Natural killer cell treated with Interleukin-12 subunit alpha and Interleukin-12 subunit beta and Interleukin-15 and Interleukin-18, amount 100 ng/mL, for 72 hours (primary cell): ENCODE measurements at regions not wholly inside any gene's neighbourhood (a gene's known extent, or its start where the extent isn't known, plus 50 kb on each side); places are given as distances from the start of the nearest gene placed in this dataset.
"Not testable (repeated sequence)": the region's sequence is repeated elsewhere in the genome, so short reads cannot be mapped to it uniquely, and the experiment has no call there.

ENCODE experiments used
- ATAC-seq, 2 donors: fragments of 150-1000 bp; cut with Tn5 transposase in 1 of 2; sonication (Bioruptor Pico), chemical (Tn5 transposase) in 1 of 2; 2 replicates each; pipeline ENCODE4 v1.10.0; 2021
- DNase-seq: peaks from one replicate; pipeline ENCODE4 v3.0.0; 2022; ENCODE audit warnings: low spot score
- H3K27ac Mint-ChIP-seq, 2 donors: 1 replicate in 1 of 2; 2 replicates in 1 of 2; pipeline ENCODE4 v1.8.0; 2022; ENCODE audit warnings: mixed read lengths in 2 of 2, mild to moderate bottlenecking in 1 of 2, moderate library complexity in 1 of 2
- H3K27me3 Mint-ChIP-seq, 2 donors: 1 replicate in 1 of 2; 2 replicates in 1 of 2; pipeline ENCODE4 v1.8.0; 2022; ENCODE audit warnings: mixed read lengths in 2 of 2
- H3K36me3 Mint-ChIP-seq: one replicate; pipeline ENCODE4 v1.8.0; 2022; ENCODE audit warnings: mixed read lengths
- H3K4me1 Mint-ChIP-seq, 2 donors: 1 replicate in 1 of 2; 2 replicates in 1 of 2; pipeline ENCODE4 v1.8.0; 2022; ENCODE audit warnings: low read depth in 2 of 2, mixed read lengths in 2 of 2, mild to moderate bottlenecking in 1 of 2
- H3K4me3 Mint-ChIP-seq: one replicate; pipeline ENCODE4 v1.8.0; 2022; ENCODE audit warnings: mixed read lengths
- H3K9me3 Mint-ChIP-seq: 2 replicates; pipeline ENCODE4 v1.8.0; 2022; ENCODE audit warnings: mixed read lengths

DNA sequence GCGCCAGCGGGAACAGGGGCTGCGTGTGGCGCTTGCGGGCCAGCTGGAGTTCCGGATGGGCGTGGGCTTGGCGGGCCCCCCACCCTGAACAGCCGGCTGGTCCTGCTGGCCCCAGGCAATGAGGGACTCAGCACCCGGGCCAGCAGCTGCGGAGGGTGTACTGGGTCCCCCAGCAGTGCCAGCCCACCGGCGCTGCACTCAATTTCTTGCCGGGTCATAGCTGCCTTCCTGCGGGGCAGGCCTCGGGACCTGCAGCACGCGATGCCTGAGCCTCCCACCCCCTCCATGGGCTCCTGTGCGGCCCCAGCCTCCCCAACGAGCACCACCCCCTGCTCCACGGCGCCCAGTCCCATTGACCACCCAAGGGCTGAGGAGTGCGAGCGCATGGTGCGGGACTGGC lies 855.2 kb upstream of the IGFBP7 start:
- H3K36me3 Mint-ChIP-seq, H3K4me3 Mint-ChIP-seq, H3K4me1 Mint-ChIP-seq, H3K27me3 Mint-ChIP-seq, H3K9me3 Mint-ChIP-seq, ATAC-seq, H3K27ac Mint-ChIP-seq, DNase-seq: not testable (repeated sequence)

DNA sequence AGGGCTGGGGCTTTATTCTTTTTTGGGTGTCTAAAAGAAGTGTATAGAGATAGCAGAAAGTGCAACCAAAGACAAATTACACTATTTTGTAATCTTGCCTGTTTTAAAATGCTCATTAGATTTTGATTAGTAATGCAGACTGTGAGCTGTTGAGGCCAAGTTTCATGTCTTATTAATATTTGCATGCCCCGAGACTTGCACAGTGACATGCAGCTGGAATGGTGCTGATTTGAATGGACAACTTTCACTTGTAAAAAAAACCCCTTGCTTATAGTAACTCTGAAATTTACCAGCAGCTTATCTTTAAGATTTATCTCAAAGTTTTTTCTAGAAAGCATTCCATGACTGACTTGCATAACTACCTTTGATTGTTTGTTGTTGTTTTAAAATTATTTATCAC lies 835.1 kb upstream of the IGFBP7 start:
- H3K27me3 Mint-ChIP-seq, result no peaks in the 10 kb centered on the region
- no peaks in the 10 kb centered on the region for H3K36me3 Mint-ChIP-seq
- DNase-seq, result no peak
- no peak for ATAC-seq
- peaks cover 4% of the 10 kb centered on the region for H3K9me3 Mint-ChIP-seq
- no peaks in the 10 kb centered on the region for H3K4me1 Mint-ChIP-seq
- H3K4me3 Mint-ChIP-seq, result no peak overlapping the region
- no peak overlapping the region for H3K27ac Mint-ChIP-seq

GRCh38 chr4:57943682-57944081 lies 833.5 kb upstream of the IGFBP7 start:
- no peaks in the 10 kb centered on the region for H3K36me3 Mint-ChIP-seq
- no peaks in the 10 kb centered on the region for H3K27me3 Mint-ChIP-seq
- no peak for ATAC-seq
- H3K4me1 Mint-ChIP-seq, result no peaks in the 10 kb centered on the region
- no peak for DNase-seq
- no peak overlapping the region for H3K27ac Mint-ChIP-seq
- H3K4me3 Mint-ChIP-seq, result no peak overlapping the region
- peaks cover 4% of the 10 kb centered on the region for H3K9me3 Mint-ChIP-seq

GRCh38 chr4:57937326-57937725 lies 827.1 kb upstream of the IGFBP7 start:
- not testable (repeated sequence) for H3K27ac Mint-ChIP-seq, DNase-seq, H3K27me3 Mint-ChIP-seq, H3K9me3 Mint-ChIP-seq, H3K4me3 Mint-ChIP-seq, H3K4me1 Mint-ChIP-seq, ATAC-seq, H3K36me3 Mint-ChIP-seq

DNA sequence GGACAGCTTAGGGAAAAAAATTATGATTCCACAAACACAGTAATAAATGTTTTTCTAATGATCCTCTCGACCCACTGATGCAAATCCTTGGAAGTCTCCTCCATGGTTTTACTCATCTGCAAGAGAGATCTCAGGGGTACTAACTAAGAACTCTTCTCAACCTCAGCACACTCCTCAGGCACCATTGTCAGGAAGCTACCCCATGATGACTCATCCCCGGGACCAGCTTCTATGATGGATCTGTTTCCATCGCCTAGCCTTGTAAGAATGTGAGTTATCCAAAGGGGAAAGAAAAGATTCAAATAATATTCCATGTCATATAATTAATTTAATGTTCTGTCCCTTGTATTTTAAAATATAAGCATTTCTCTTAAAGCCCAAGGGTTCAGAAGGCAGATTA lies 816.1 kb upstream of the IGFBP7 start:
- no peak overlapping the region for H3K27ac Mint-ChIP-seq
- ATAC-seq (no peak), DNase-seq (no peak)
- no peak overlapping the region for H3K4me3 Mint-ChIP-seq
- no peaks in the 10 kb centered on the region for H3K27me3 Mint-ChIP-seq
- H3K4me1 Mint-ChIP-seq, result no peaks in the 10 kb centered on the region
- peaks cover 4% of the 10 kb centered on the region for H3K9me3 Mint-ChIP-seq
- no peaks in the 10 kb centered on the region for H3K36me3 Mint-ChIP-seq

- Mint-ChIP-seq H3K27ac (no peak overlapping the region), H3K4me1 (no peaks in the 10 kb centered on the region), H3K4me3 (no peak overlapping the region), H3K36me3 (no peaks in the 10 kb centered on the region), H3K27me3 (no peaks in the 10 kb centered on the region), H3K9me3 (peaks cover 3% of the 10 kb centered on the region)
- ATAC-seq, result no peak
- DNase-seq, result no peak
Measured at GRCh38 chr4:57924951-57925350, 814.8 kb upstream of the IGFBP7 start.

DNA sequence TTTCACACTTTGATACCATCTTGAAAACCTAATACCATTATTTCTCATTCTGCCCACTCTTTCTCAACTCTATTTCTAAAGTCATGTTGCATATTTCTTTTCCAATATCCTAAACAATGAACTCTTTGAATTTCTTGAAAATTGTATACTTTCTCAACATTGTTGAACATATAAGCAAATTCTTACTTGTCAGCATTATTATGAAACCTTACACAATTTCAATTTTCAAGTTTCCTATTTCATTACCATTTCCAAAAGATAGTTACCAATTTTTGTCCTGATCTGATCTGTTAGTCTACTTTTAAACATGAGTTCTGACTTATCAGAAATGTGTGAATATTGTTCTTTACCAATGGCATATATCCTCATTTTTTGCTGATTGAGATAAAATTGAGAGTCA lies 806.3 kb upstream of the IGFBP7 start:
- no peaks in the 10 kb centered on the region for H3K4me1 Mint-ChIP-seq
- H3K4me3 Mint-ChIP-seq, result no peak overlapping the region
- no peak for ATAC-seq

GRCh38 chr4:57911203-57911602 lies 801.0 kb upstream of the IGFBP7 start:
- no peaks in the 10 kb centered on the region for H3K27me3 Mint-ChIP-seq
- no peak for ATAC-seq
- no peak overlapping the region for H3K4me3 Mint-ChIP-seq
- H3K36me3 Mint-ChIP-seq, result no peaks in the 10 kb centered on the region
- H3K9me3 Mint-ChIP-seq, result no peaks in the 10 kb centered on the region
- no peak for DNase-seq
- no peaks in the 10 kb centered on the region for H3K4me1 Mint-ChIP-seq
- no peak overlapping the region for H3K27ac Mint-ChIP-seq

More for the DNA sequence above, 806.3 kb upstream of the IGFBP7 start:
- peaks cover 9% of the 10 kb centered on the region for H3K9me3 Mint-ChIP-seq
- no peak overlapping the region for H3K27ac Mint-ChIP-seq
- no peaks in the 10 kb centered on the region for H3K36me3 Mint-ChIP-seq
- no peaks in the 10 kb centered on the region for H3K27me3 Mint-ChIP-seq
- DNase-seq, result no peak

DNA sequence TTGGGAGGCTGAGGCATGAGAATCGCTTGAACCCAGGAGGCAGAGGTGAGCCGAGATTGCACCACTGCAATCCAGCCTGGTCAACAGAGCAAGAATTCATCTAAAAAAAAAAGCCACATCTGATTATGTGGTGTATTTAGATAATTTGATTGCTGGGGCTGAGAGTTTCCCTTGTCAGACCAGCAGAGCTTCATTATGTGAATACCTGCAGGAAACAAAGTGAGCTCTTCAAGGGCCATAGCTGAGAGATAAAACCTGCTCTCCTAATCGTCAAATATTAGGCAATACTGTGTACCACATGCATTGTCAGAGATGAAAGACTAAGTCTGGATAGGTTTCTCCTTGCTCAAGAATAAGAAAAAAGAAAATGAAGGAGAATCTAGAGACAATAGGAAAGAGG lies 800.0 kb upstream of the IGFBP7 start:
- no peak for ATAC-seq
- H3K36me3 Mint-ChIP-seq, result no peaks in the 10 kb centered on the region
- H3K4me1 Mint-ChIP-seq, result no peaks in the 10 kb centered on the region
- H3K27me3 Mint-ChIP-seq, result no peaks in the 10 kb centered on the region
- H3K4me3 Mint-ChIP-seq, result no peak overlapping the region
- H3K27ac Mint-ChIP-seq, result no peak overlapping the region
- no peak for DNase-seq
- H3K9me3 Mint-ChIP-seq, result peaks cover 2% of the 10 kb centered on the region

- no peaks in the 10 kb centered on the region for H3K36me3 Mint-ChIP-seq
- no peak for ATAC-seq
Measured at GRCh38 chr4:57905965-57906364, 795.8 kb upstream of the IGFBP7 start.

GRCh38 chr4:57877047-57877458 lies 766.9 kb upstream of the IGFBP7 start:
- Mint-ChIP-seq H3K27ac (no peak overlapping the region), H3K9me3 (peaks cover 3% of the 10 kb centered on the region), H3K27me3 (no peaks in the 10 kb centered on the region), H3K4me1 (no peaks in the 10 kb centered on the region), H3K4me3 (no peak overlapping the region), H3K36me3 (no peaks in the 10 kb centered on the region)
- ATAC-seq, result no peak
- no peak for DNase-seq

More at GRCh38 chr4:57905965-57906364, 795.8 kb upstream of the IGFBP7 start:
- no peak overlapping the region for H3K27ac Mint-ChIP-seq
- no peak overlapping the region for H3K4me3 Mint-ChIP-seq
- H3K4me1 Mint-ChIP-seq, result no peaks in the 10 kb centered on the region
- no peaks in the 10 kb centered on the region for H3K27me3 Mint-ChIP-seq
- H3K9me3 Mint-ChIP-seq, result peaks cover 6% of the 10 kb centered on the region
- DNase-seq, result no peak

DNA sequence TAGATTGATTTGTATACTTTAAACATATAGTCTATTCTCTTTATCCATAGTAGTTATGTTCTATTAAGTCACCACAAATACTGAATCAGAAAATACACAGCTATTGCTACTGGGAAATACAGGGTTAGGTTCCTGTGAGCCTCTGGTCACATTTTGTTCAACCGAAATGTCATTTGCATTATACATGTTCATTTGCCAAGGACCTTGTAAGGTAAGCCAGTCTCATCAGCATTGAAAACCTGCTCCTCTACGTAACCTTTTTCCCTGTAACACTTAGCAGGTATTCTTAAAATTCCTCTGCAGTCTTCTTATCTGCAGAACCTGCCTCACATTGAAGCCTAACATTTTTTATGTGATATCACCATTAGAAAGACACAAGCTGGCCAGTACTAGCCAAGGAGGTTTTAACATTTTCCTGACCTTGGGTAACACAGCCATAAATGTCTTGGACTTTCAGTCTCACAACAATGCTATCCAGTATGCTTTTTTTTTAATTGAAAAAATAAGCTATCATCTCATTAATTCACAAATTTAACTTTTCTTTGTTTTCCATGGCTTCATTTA lies 765.7 kb upstream of the IGFBP7 start:
- H3K9me3 Mint-ChIP-seq, result peaks cover 3% of the 10 kb centered on the region
- no peaks in the 10 kb centered on the region for H3K36me3 Mint-ChIP-seq
- DNase-seq (no peak), ATAC-seq (no peak)
- no peak overlapping the region for H3K4me3 Mint-ChIP-seq
- H3K4me1 Mint-ChIP-seq, result no peaks in the 10 kb centered on the region
- no peak overlapping the region for H3K27ac Mint-ChIP-seq
- no peaks in the 10 kb centered on the region for H3K27me3 Mint-ChIP-seq

DNA sequence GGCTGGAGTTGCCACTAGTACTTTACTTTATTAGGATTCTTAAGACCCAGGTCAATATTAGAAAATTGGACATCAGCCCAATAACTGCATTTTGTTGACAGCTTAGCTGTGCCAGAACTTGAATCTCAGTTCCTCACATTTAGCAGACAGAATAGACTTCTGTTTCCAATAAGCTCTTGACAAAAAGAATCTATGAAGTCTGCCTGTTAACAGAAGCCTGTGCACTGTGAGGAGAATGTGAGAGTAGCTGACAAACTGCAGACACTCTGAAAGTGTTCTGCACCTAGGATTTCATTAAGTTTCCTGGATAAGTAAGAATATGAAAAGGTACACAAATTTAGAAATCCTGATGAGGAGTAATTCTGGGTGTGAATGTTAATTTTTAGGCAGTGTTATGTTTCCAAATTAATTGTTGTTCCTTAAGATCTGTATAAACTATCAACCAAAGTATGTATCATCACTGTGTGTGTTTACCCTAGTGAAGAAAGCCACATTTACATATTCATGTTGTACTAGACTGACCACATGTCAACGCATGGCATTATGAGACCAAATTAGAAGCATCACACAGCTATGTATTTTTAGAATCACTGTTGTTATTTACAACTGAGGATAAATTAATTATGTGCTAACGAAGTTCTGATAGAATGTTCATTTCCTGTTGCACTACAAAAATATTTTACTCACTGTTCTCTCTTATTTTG lies 756.4 kb upstream of the IGFBP7 start:
- Mint-ChIP-seq H3K4me3 (no peak overlapping the region), H3K4me1 (peaks cover 4 to 8% of the 10 kb centered on the region in 2 donors), H3K27ac (no peak overlapping the region), H3K9me3 (peaks cover 4% of the 10 kb centered on the region), H3K27me3 (no peaks in the 10 kb centered on the region), H3K36me3 (no peaks in the 10 kb centered on the region)
- DNase-seq (no peak), ATAC-seq (no peak)

DNA sequence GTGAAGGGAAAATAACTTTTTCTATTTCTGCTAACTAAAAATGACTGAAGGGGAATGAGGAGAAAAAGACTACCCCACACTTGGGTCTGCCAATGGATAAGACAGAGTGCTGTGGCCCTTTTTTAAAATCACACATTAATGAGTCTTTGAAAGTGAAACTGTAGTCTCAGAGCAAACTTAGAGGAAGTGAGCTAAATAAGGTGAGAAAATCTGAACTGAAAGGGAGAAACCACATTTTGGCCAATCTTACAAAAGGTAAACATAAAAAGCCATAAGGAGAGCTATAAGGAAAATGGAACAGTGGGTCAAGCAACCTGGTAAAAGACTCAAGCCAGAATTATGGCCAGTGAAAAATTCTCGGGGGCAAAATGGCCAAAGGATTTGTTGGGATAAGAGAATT lies 755.1 kb upstream of the IGFBP7 start:
- H3K9me3 Mint-ChIP-seq, result peaks cover 4% of the 10 kb centered on the region
- no peaks in the 10 kb centered on the region for H3K27me3 Mint-ChIP-seq
- peaks cover 4 to 8% of the 10 kb centered on the region in 2 donors for H3K4me1 Mint-ChIP-seq
- no peaks in the 10 kb centered on the region for H3K36me3 Mint-ChIP-seq
- ATAC-seq, result no peak
- no peak overlapping the region for H3K4me3 Mint-ChIP-seq
- H3K27ac Mint-ChIP-seq, result no peak overlapping the region
- DNase-seq, result no peak

DNA sequence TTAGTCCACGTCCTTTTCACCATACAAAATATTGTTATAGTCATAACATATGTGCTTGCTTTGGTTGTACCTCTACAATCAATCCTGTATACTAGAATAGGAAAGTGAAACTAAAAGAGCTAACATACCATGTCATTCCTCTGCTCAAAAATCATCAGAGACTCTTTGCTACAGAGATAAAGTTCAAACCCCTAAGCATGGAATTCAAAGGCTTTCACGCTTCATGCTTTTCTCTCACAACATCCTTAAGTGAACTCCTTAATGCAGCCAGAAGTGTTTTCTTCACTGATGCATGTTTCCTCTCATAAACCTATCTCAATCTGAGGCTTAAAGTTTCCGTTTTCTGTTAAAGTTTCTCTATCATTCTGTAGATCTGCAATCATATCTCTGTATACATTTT lies 744.6 kb upstream of the IGFBP7 start:
- peak overlapping the region; percentile 38 for H3K4me3 Mint-ChIP-seq
- ATAC-seq (no peak), DNase-seq (no peak)
- no peaks in the 10 kb centered on the region for H3K27me3 Mint-ChIP-seq
- H3K27ac Mint-ChIP-seq, result peak overlapping the region in 1 of 2 donors; percentile 59
- H3K36me3 Mint-ChIP-seq, result no peaks in the 10 kb centered on the region
- H3K9me3 Mint-ChIP-seq, result peaks cover 4% of the 10 kb centered on the region
- peaks cover 6 to 10% of the 10 kb centered on the region in 2 donors for H3K4me1 Mint-ChIP-seq
